SK-N-SH (cell line): ENCODE measurements at regions not wholly inside any gene's neighbourhood (a gene's known extent, or its start where the extent isn't known, plus 50 kb on each side); places are given as distances from the start of the nearest gene placed in this dataset.

Experiments used
- CTCF ChIA-PET: fragments of 300-600, 350-600 bp; formaldehyde crosslinking; extraction: SDS; loops from one replicate; lab custom pipeline; 2021; lab: Yijun Ruan, JAX
- POLR2A ChIA-PET: fragments of 350-600 bp; sonication (Branson Sonifier 250); formaldehyde crosslinking; extraction: SDS; loops from one replicate; lab custom pipeline; 2020; ENCODE audit warnings: antibody characterized with exemption, inconsistent platforms; lab: Yijun Ruan, JAX
- DNase-seq: peaks from one replicate; pipeline ENCODE4 v3.0.0; 2012
- H2AFZ ChIP-seq: fragments of 200-600 bp; sonication (generic); 2 replicates; pipeline ENCODE4 v1.8.1; 2016; ENCODE audit warnings: antibody characterized with exemption, mild to moderate bottlenecking, low read depth
- H3F3A ChIP-seq: fragments of 200-600 bp; sonication (generic); replicated peaks from 2 replicates; pipeline ENCODE3; 2016; ENCODE audit warnings: antibody characterized with exemption, mild to moderate bottlenecking; ENCODE audit not compliant: insufficient read depth
- H3K27ac ChIP-seq, 2 experiments: fragments of 200-500 bp in 1 of 2; fragments of 200-600 bp in 1 of 2; sonication (Bioruptor generic) in 1 of 2; sonication (generic), shearing (Covaris generic) in 1 of 2; 2 replicates each; pipeline versions ENCODE4 v1.5.1 to v1.6.1; 2014 to 2016; ENCODE audit warnings: low read depth in 2 of 2, inconsistent platforms in 1 of 2, low read length in 1 of 2, mild to moderate bottlenecking in 1 of 2, mixed read lengths in 1 of 2
- H3K27me3 ChIP-seq: fragments of 200-600 bp; sonication (generic), shearing (Covaris generic); 2 replicates; pipeline ENCODE4 v1.6.1; 2016; ENCODE audit warnings: mixed run types; ENCODE audit not compliant: insufficient read depth
- H3K36me3 ChIP-seq, 2 experiments: fragments of 200-500 bp in 1 of 2; fragments of 200-600 bp in 1 of 2; sonication (Bioruptor generic) in 1 of 2; sonication (generic) in 1 of 2; replicated peaks in 1 of 2; 2 replicates each; pipeline versions ENCODE3 to v1.5.1; 2014 to 2016; ENCODE audit warnings: low read length in 1 of 2, mild to moderate bottlenecking in 1 of 2; ENCODE audit not compliant: insufficient read depth in 2 of 2, control insufficient read depth in 1 of 2
- H3K4me1 ChIP-seq, 2 experiments: fragments of 200-500 bp in 1 of 2; fragments of 200-600 bp in 1 of 2; sonication (Bioruptor generic) in 1 of 2; sonication (generic), shearing (Covaris generic) in 1 of 2; 2 replicates each; pipeline versions ENCODE4 v1.5.1 to v1.6.1; 2014 to 2016; ENCODE audit warnings: low read depth in 1 of 2, low read length in 1 of 2, mixed run types in 1 of 2; ENCODE audit not compliant: insufficient read depth in 2 of 2, control insufficient read depth in 1 of 2
- H3K4me2 ChIP-seq: fragments of 200-600 bp; sonication (generic), shearing (Covaris generic); 2 replicates; pipeline ENCODE4 v1.6.1; 2017; ENCODE audit warnings: mixed run types
- H3K4me3 ChIP-seq, 2 experiments: fragments of 200-500 bp in 1 of 2; fragments of 200-600 bp in 1 of 2; sonication (Bioruptor generic) in 1 of 2; sonication (generic), shearing (Covaris generic) in 1 of 2; 2 replicates each; pipeline versions ENCODE4 v1.5.1 to v1.8.1; 2014 to 2016; ENCODE audit warnings: low read depth in 2 of 2, inconsistent platforms in 1 of 2, low read length in 1 of 2, mild to moderate bottlenecking in 1 of 2, mixed read lengths in 1 of 2, moderate library complexity in 1 of 2
- H3K79me2 ChIP-seq: fragments of 200-600 bp; sonication (generic); 2 replicates; pipeline ENCODE4 v1.8.1; 2017; ENCODE audit warnings: mild to moderate bottlenecking; ENCODE audit not compliant: insufficient read depth
- H3K9ac ChIP-seq: fragments of 200-600 bp; sonication (generic); 2 replicates; pipeline ENCODE4 v1.6.1; 2017; ENCODE audit warnings: mixed run types
- H3K9me2 ChIP-seq: fragments of 200-600 bp; sonication (generic); 2 replicates; pipeline ENCODE4 v1.6.1; 2017; ENCODE audit warnings: mixed run types
- H3K9me3 ChIP-seq: fragments of 200-600 bp; sonication (generic); 2 replicates; pipeline ENCODE4 v1.6.1; 2017; ENCODE audit warnings: mixed run types, mild to moderate bottlenecking, moderate library complexity
- H4K20me1 ChIP-seq: fragments of 200-600 bp; sonication (generic); 2 replicates; pipeline ENCODE4 v1.6.1; 2017; ENCODE audit warnings: mild to moderate bottlenecking, mixed run types; ENCODE audit not compliant: insufficient read depth
- EP300 ChIP-seq, 2 experiments: IDR thresholded peaks; 2 replicates each; pipeline versions ENCODE4 v1.4.0 to v1.6.1; 2012; ENCODE audit warnings: borderline replicate concordance in 1 of 2, low read depth in 1 of 2, low read length in 1 of 2
- FOXM1 ChIP-seq: IDR thresholded peaks from 2 replicates; pipeline ENCODE4 v1.4.0; 2012; ENCODE audit warnings: low read depth, mild to moderate bottlenecking
- GABPA ChIP-seq: IDR thresholded peaks from 2 replicates; pipeline ENCODE4 v1.4.0; 2012; ENCODE audit warnings: low read depth, mild to moderate bottlenecking
- GATA2 ChIP-seq: sonication (generic); formaldehyde crosslinking; IDR thresholded peaks from 2 replicates; pipeline ENCODE4 v1.5.0; 2020; ENCODE audit warnings: mild to moderate bottlenecking, missing genetic modification reagents
- MXI1 ChIP-seq: IDR thresholded peaks from 2 replicates; pipeline ENCODE4 v1.6.1; 2012; ENCODE audit warnings: mild to moderate bottlenecking, low read depth, low read length, improper control_type of control experiment
- NFIC ChIP-seq: IDR thresholded peaks from 2 replicates; pipeline ENCODE4 v1.4.0; 2012; ENCODE audit warnings: borderline replicate concordance
- NRF1 ChIP-seq: IDR thresholded peaks from 2 replicates; pipeline ENCODE4 v1.6.1; 2012; ENCODE audit warnings: low read depth, mild to moderate bottlenecking, low read length
- RCOR1 ChIP-seq: fragments of 150-350 bp; IDR thresholded peaks from 2 replicates; pipeline ENCODE4 v1.6.1; 2017; ENCODE audit warnings: antibody characterized with exemption, low read length
- RFX5 ChIP-seq: IDR thresholded peaks from 2 replicates; pipeline ENCODE4 v1.6.1; 2012; ENCODE audit warnings: mild to moderate bottlenecking, improper control_type of control experiment, low read length
- RXRA ChIP-seq: IDR thresholded peaks from 2 replicates; pipeline ENCODE4 v1.4.0; 2012; ENCODE audit warnings: low read depth, mild to moderate bottlenecking, borderline replicate concordance
- TAF1 ChIP-seq: IDR thresholded peaks from 2 replicates; pipeline ENCODE4 v1.6.1; 2012; ENCODE audit warnings: low read depth, mild to moderate bottlenecking, low read length, moderate library complexity, borderline replicate concordance
- TCF12 ChIP-seq: IDR thresholded peaks from 2 replicates; pipeline ENCODE4 v1.4.0; 2012
- USF2 ChIP-seq: fragments of 150-350 bp; IDR thresholded peaks from 2 replicates; pipeline ENCODE4 v1.6.1; 2017; ENCODE audit warnings: antibody characterized with exemption, low read length, low read depth, borderline replicate concordance
- WGBS: methylation state at CpG from one replicate; pipeline ENCODE4 v1.1.6; 2017; ENCODE audit warnings: low lambda C conversion rate; 5-methylcytosine and 5-hydroxymethylcytosine counted together

GRCh38 chrX:7390441-7390840 is 242.5 kb upstream of the PUDP start:
- no peak for TF ChIP-seq FOXM1
- TF ChIP-seq TCF12: no peak
- TF ChIP-seq USF2: no peak
- TF ChIP-seq RXRA: no peak
- TF ChIP-seq GATA2: no peak
- no peak for TF ChIP-seq NFIC
- no peak for TF ChIP-seq MXI1
- TF ChIP-seq GABPA: no peak
- no peak for TF ChIP-seq TAF1
- TF ChIP-seq EP300 (IDR thresholded peaks at IDR 0.05; ENCODE audit: borderline replicate concordance in 1 of 2, low read depth in 1 of 2, low read length in 1 of 2): no peak
- no peak for TF ChIP-seq NRF1
- TF ChIP-seq RFX5: no peak
- Histone ChIP-seq H3F3A (no peaks in the 10 kb centered on the region), H3K4me3 (no peak overlapping the region), H3K4me2 (no peak overlapping the region), H2AFZ (no peak overlapping the region), H3K36me3 (no peaks in the 10 kb centered on the region), H3K9me3 (no peaks in the 10 kb centered on the region), H3K9me2 (no peaks in the 10 kb centered on the region), H3K27ac (no peak overlapping the region), H3K9ac (no peak overlapping the region), H3K27me3 (no peaks in the 10 kb centered on the region), H3K79me2 (no peaks in the 10 kb centered on the region), H4K20me1 (no peaks in the 10 kb centered on the region), H3K4me1 (no peaks in the 10 kb centered on the region)
- 2% methylated on average over 2 of the region's 2 CpGs for WGBS
- POLR2A ChIA-PET: no interaction called here
- CTCF ChIA-PET: interaction anchor here (0.6 kb wide), 1 partner anchor 26 kb away, joined by 4 read pairs; no protein-coding TSS in a partner anchor
- DNase-seq: no peak

DNA sequence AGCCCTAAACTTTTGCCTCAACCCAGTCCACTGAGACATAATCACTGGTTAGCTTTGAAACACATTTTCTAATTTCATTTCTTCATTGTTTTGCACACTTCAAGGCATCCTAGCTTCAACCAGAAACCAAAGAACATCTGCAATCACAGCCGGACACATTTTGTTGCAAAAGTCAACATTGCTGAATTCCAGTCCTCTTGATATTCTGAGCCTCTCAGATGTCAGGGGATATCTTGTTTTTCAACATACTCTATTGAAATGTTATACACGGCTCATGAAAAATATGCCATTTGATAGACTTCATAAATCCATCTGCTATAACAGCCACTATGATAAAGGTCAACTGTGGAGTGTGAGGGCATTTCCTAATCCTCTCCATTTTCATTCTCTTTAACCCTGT is 241.6 kb upstream of the PUDP start:
- Histone ChIP-seq H3K79me2 (no peaks in the 10 kb centered on the region), H3K4me3 (no peak overlapping the region), H3K9ac (no peak overlapping the region), H3K27ac (no peak overlapping the region), H4K20me1 (no peaks in the 10 kb centered on the region), H3K9me2 (no peaks in the 10 kb centered on the region), H3K36me3 (no peaks in the 10 kb centered on the region), H3K9me3 (no peaks in the 10 kb centered on the region), H2AFZ (no peak overlapping the region), H3F3A (no peaks in the 10 kb centered on the region), H3K4me2 (no peak overlapping the region), H3K4me1 (no peaks in the 10 kb centered on the region), H3K27me3 (no peaks in the 10 kb centered on the region)
- DNase-seq: no peak
- 9% methylated on average over 2 of the region's 2 CpGs for WGBS
- CTCF ChIA-PET: no interaction called here
- TF ChIP-seq USF2 (no peak), RCOR1 (no peak)
- POLR2A ChIA-PET: no interaction called here
